Activated CD4-positive, alpha-beta T cell treated with anti-CD3 and anti-CD28 coated beads, Interleukin-2, Interleukin-4, amounts not matched to agents 100 ng/mL and 50 ng/mL, durations not matched to agents 16 hours and 8 hours (primary cell): ENCODE measurements at regions not wholly inside any gene's neighbourhood (a gene's known extent, or its start where the extent isn't known, plus 50 kb on each side); places are given as distances from the start of the nearest gene placed in this dataset.

ENCODE experiments used
- DNase-seq: peaks from one replicate; pipeline ENCODE4 v3.0.0-alpha.2; 2020; ENCODE audit warnings: low spot score

DNA sequence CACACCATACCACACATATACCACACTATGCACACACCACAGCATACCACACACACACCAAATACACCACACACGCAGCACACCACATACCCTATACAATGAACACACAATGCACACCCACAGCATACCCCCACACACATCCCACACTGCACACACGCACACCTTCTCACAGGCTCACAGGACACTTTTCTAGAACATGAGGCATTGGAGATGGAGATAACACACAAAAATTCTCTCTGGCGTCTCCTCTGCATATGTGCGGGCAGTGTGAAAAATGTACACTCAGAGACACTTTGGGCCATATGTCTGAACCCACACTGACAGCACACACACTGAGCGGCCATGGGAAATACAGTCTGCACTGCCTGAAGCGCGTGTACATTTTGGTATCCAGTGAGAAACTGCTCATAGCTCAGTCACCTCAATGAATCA is 278.1 kb downstream of the GADD45G start:
- no peak for DNase-seq

DNA sequence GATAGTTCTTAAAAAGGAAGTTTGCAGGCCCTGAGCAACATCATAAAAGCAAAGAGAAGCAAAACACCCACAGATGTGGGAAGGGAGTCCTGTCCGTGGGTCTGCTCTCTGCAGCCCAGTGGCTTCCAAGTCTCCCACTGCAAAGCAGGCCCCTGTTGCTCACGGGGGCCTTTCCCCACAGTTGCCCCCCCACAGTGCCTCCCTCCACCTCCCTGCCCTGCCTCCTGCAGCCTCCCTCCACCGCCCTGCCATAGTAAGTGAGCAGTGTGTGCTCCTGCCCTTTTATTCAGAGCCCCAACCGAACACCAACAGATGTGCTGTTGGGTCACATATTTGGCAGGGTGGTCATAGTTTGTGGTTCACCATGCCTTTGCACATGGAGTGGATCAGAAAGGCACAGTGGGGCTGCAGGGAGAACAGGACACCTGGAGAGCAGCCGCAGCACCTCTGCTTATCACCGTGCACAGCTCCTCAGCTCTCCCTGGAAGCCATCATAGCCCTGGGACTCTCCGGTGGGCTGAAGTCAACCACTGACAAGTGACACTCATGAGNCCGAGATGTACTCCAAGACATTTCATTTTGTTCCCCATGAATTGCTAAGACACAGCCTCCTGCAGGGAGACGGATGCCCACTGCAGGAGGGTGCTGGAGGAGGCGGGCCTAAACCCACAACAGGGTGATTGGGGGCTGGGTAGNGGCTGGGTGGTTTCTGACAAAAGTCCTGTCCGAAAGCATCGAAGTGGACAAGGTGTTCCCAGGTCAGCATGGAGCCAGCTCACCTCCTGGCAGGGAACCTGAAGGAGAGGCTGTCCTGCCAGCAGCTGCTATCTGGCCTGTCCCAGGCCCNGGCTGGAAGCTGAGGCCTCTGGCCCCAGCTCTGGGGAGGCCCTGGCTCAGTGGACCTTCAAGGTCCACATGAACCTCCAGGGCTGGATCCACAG is 278.9 kb downstream of the GADD45G start:
- DNase-seq = no peak

DNA sequence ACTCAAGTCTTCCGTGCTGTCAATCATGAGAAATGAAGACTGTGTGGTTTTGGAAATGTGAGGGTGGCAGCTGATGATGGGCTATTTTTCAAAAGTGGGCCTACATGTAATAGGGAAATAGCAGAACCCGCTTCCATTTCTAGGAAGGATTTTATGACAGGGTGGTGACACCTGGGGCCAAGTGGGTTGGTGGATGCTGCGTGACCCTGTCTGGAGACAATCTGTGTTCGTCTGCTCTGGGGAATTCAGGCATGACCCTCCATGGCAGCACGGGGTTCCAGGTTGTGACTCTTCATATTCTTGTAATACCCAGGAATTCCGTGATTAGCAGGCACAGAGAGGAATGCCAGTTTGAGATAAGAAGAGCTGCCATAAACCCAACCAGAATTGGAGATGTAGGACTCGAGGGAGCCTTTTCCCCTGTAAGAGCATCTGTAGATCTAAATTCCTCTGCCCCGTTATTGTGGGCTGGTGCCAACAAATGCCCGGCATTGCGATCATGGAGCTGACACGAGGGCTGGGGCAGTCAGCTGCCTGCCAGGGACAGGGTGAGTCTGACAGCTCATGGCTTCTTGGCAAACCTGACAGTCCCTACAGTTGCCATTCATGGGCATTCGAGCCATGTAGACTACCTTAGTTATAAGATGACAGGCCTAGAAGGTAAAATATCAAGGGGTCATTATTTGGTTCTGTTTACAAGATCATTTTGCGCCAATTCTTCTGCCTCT is 279.7 kb downstream of the GADD45G start:
- no peak for DNase-seq

DNA sequence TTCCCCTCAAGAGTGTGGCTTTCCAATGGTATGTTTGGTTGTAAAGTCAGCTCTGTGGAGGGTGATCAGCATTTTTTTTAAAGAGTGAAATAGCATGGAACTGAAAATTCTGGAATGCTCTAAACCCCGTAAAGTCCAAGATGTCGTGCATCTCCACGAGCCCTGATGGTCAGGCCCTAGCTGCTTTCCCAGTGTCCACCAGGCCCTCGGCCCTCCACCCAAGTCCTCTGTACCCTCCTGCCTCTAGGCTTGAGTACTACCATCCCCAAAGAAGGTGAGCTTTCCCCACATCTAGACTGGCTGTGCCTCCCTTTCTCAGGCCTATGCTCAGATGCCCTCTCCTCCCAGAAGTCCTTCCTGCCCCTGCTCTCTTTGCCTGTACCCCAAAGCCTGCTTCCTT is 280.3 kb downstream of the GADD45G start:
- no peak for DNase-seq

DNA sequence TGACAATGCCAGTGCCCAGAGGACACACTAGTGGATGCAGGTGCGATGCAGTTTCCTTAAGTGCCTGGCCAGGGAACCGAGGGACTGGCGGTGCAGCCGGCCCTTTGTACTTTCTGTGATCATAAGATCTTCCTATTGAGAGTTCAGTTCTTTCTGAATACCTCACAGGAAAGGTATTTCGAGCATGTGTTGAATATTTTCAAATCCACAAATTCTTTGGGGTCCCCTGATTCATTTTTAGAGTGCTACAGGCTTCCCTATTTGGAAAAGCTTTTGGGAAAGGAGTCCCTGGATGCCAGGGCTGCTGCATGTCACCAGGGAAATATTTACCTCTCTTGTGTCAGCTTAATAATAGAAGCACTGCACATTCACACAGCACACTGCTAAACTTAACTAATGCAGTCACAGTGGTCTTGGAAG is 281.5 kb downstream of the GADD45G start:
- DNase-seq = no peak

DNA sequence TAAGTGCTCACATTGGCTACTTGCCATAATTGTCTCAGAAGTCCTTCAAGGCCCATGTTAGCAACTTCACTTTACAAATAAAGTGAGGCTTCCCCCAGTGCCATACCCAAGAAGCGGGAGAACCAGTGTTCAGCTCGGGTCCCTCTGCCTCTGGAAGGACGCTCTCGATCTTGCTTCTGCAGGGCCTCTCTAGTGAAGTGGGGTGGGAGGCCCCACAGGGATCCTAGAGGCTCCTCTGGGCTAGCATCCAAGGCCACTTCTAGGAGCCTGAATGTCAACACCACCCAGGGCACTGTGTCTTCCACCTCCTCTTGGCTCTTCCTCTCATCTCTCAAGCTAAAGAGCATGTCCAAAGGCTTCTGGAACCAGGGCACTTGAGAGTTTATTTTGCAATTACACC is 282.5 kb downstream of the GADD45G start:
- DNase-seq = no peak

DNA sequence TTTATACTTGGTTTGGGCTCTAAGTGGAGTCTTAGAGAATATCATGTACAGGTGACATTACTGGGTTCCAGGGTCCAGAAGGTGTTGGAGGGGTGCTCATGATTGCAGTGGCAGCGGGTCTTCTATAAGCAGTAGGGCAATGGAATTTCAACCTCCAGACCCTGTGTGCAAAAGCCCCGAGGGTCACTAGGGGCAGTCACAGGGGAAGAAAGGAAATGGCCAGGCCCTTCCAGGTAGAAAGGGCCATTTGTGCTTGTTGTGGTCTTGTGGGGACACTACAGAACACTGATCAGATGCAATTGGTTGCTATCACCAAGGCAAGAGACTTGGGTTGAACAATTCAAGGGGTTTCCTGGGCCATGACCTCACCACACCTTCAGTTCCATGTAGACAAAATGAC is 283.4 kb downstream of the GADD45G start:
- no peak for DNase-seq

DNA sequence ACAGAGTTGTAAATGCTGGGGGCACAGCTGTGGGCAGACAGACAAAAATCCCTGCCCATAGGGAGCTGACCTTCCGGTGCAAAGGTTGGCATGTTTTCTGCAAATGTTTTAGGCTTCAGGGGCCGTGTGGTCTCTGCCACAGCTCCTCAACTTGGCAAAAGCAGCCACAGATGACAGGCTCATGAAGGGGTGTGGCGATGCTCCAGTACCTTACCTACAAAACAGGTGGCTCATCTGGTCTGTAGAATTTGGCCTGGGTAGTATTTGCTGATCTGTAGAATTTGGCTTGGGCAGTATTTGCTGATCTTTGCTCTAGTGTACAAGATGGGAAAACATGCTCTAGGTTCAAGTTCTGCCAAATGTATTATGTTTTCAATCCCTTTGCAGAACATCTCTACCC is 283.9 kb downstream of the GADD45G start:
- no peak for DNase-seq

DNA sequence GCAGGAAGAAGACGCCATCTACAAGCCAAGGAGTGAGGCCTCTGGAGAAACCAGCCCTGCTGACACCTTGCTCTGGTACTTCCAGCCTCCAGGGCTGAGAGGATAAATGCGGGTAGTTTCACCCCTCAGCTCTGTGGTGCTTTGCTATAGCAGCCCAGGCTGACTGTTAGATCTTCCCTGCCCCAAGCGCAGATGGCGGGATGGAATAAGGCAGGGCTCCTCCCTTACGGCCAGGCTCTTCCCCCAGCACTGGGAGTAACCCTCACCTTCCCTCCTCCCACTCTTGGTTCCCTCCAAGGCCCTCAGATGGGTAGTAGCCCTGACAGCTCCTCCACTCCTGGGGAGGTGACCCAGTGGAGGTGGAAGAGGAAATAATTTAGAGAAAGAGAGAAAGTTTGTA is 285.1 kb downstream of the GADD45G start:
- DNase-seq = no peak

DNA sequence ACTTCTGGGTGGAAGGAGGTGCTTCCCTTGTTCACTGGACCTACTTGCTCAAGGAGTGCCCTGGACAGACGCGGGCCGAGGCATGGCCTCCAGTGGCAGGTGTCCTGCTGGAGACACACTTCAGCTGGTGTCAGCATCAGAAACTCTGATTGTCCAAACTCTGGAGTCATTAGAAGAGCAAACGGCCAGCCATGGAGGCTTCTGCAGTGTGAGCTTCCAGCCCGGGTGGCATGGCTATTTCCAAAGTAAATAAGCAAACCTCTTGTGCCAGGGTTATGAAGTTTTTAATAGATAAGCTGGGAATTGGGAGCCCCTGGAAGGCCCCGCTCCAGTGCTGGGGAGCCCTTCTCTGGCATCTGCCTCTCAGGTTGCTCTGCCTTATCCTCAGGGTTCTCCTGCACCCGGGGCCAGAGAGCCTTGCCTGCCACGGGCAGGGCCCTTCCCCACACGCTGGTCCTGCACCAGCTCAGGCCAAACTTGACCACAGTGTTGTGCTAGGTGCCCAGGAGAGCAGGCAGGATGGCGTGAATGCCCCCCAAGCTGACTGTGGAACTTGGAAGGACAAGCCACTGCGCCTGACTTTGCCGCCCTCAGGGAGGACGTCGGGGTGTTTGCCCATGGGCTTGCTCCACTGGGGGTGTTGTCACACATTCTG is 285.6 kb downstream of the GADD45G start:
- DNase-seq = no peak

DNA sequence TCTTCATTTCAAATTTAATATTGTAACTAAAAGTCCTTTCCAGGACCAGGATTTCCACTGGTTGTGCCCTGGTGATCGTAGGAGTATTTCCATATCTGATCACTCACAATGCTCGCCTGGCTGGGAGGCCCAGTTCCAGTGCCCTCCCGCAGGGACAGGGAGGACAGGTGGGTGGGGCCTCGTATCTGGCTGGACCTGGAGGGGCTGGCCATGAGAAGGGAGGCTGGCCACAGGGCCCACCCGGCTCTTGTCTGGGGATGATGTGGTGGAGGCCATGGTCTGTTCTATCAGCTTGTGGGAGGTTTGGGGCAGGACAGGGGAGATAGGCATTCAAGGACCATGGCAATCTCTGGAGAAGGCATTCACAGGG is 286.4 kb downstream of the GADD45G start:
- no peak for DNase-seq

DNA sequence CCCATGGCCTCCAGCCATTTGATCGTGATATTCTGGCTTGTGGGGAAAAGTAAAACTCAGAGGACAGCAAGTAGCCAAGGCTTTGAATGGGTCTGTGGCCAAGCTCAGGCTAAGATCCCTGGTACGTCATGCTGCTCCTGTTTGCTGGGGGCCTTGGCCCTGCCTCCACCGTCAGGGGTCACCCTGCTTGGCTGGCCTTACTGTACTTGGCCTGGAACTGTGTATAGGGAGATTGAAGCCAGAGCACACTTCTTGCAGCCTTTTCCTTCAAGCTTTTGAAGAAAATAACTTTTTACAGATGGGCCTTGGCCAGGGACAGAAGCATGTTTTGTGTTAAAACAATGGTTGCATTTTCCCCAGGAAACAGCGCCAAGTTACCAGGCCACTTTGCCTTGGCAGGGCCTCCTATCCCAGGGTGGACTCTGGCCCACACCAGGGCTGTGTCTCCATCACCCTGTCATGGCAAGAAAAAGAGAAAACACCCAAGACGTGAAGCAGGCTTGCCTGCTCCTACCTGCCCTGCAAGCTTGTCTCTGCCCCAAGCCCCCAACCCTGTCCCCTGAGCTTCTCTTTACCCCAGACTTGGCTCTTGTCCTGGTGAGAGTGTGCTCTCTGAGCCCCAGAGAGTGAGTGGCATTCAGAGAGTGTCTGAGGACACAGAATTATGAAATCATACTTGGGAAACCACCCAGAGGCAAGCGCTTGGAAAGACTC is 286.9 kb downstream of the GADD45G start:
- no peak for DNase-seq

DNA sequence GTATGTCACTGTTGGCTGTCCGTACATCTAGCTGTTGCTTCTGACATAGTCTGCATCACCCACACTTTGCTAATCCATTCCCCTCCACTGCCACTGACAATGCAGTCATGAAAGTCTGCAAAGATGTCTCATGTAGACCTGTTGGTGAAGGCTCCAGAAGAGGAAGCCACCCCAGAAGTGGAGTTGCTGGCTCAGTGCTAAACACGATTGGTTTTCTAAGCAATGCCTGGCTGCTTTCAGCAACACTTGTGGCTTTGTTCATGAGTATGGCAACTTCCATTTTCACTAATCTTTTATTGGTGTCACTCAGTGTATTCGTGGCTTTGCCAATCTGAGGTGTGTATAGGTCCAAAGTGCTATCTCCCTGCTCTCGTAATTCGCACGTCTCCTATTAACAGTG is 288.1 kb downstream of the GADD45G start:
- no peak for DNase-seq

DNA sequence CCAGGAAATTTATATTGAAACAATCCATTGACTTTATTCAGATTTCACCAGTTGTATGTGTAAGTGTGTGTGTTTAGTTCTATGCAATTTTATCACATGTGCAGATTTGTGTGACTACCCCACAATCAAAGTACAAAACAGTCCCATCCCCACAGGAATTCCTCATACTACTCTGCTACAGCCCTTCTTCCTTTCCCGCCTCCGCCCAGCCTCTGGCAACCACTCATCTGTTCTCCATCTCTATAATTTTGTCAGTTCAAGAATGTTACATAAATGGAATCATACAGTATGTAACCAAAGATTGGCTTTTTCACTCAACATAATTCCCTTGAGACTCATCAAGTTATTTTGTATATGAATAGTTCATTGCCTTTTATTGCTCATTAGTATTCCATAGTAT is 289.1 kb downstream of the GADD45G start:
- no peak for DNase-seq

DNA sequence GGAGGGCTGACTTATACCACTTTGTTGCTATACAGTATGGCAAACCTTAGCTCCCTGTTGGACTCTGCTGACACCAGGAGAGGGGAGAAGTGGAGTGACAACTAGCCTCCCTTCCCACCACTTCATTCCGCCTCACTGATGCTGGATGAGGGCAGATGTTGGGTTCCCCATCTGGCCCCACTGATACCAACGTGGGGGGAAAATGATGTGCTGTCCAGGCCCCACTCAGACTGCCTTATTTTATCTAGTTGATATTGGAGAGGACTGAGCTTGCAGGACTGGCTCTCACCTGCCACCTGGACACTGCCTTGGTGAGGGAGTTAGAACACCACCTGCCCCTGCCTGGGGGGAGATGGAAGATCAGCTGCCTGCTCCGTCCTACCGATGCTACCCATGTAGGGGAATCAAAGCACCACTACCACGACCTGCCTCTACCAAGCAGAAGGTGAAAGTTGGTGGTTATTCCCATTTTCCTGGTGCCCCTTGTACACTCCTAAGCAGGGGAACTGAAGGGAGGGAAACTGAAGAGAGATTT is 292.1 kb downstream of the GADD45G start:
- DNase-seq = no peak

DNA sequence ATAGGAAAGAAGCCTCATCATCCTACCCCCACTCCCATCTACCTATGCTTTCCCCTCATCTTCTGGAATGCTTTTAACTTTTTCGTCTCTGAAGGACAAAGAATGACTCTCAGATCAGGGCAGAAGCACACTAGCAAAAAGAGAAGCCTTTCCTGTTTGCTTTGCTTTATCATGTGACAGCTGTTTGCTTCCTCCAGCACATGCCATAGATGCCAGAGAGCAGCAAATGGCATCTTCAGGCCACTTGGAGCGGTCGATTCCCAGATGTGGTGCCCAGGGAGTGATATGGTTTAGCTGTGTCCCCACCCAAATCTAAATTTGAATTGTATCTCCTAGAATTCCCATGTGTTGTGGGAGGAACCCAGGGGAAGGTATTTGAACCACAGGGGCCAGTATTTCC is 294.8 kb downstream of the GADD45G start:
- no peak for DNase-seq

DNA sequence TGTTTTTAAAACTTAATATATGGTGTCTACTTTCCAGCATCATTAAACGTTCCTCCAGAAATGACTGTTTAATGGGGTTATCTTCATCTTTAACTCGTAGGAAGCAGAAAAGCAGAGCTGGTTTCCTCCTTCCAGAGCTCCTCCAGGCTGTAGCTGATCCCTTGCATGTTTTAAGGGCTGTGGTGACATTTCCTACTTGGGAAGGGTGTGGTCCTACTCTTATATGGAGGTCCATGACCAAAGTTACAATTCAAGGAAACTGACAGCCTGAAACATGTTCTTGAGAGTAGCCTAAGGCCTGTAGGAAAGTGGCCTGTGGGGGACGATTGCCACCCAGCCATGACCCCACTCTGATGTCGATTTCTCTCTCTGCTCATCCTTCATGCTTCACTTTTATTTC is 297.1 kb downstream of the GADD45G start:
- no peak for DNase-seq

DNA sequence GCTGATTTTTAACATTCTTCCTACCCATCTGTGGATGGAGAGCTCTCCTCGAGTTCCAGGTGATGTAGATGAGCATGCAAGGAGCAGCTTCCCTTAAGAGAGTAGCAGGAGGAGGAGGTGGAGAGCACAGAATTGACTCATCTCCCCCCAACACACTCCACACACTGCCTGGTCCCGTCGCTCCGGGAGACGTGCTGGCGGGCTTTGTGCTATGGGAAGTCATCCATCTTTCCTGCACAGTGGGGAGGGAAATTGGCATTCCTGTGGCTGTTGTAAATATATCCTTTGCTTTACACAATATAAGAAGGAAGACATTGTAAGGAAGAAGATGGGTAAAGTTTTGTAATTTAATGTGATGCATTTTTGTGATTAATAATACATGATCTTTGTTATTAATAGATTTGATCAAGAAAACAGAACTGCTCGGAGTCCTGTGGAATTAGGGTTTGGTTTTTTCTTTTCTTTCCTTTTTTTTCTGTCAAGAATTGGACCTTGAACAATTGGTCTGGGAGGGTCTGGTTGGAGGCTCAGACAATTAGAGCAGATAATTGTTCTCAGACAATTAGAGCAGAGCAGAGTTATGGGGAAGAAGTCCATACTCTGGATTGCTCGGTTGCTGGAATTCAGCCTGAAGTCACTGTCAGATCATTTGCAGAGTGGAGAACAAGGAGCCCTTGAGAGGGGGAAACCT is 297.8 kb downstream of the GADD45G start:
- no peak for DNase-seq

DNA sequence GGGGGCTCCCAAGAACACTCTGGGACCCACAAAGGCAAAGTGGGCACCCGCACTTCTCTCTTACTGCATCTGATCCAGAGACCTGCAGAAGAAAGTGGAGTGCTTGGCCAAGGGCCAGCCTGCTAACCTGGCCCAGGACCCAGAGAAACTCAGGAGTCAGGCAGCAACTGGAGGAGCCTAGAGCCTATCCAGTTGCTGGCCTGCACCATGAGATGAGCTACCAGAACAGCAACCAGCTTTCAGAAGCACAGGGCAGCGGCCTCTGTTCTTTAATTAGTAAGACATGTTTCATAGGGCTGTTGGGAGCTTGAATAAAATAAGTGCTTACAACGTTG is 298.3 kb downstream of the GADD45G start:
- no peak for DNase-seq

DNA sequence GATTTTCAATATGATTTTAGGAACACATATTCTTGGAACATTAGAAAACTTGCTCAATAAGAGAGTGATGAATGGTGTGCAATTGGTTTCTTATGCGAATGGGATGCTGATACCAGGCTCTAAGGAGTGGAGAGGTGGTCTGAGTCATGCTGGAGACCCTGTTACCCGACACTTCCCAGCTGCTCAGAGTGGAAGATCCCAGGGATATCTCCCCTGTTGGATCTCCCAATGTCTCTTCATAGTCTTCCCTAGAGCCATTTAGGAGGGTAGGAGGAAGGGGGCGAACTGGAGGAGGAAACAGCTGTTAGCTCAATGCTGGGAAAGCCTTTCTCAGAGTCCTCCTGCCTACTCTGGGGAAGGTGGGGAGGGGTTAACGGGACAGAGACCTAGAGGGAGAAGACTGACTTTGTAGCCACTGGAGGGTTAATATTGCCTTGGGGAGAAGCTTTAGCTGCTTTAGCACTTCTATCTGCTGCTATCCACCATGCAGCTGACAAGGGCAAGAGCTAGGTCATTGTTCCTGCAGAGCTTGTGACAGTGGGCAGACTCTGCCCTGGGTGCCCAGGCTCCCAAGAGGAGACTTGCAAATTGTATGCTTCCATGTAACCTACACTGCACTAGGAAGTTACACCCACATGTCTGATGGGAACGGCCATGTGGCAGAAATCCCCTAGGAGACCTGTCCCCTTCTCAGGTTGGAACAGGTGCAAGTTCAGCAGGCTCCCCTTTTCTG is 301.0 kb downstream of the GADD45G start:
- no peak for DNase-seq
